GM12874 (cell line): ENCODE measurements at regions not wholly inside any gene's neighbourhood (a gene's known extent, or its start where the extent isn't known, plus 50 kb on each side); places are given as distances from the start of the nearest gene placed in this dataset.

Source experiments
- TF ChIP-seq, protein P1 (sequence below): IDR thresholded peaks from 2 replicates; pipeline ENCODE4 v1.5.1; 2011; ENCODE audit warnings: low read depth, mild to moderate bottlenecking, control low read depth, low read length, moderate library complexity; ENCODE audit not compliant: insufficient read depth

DNA sequence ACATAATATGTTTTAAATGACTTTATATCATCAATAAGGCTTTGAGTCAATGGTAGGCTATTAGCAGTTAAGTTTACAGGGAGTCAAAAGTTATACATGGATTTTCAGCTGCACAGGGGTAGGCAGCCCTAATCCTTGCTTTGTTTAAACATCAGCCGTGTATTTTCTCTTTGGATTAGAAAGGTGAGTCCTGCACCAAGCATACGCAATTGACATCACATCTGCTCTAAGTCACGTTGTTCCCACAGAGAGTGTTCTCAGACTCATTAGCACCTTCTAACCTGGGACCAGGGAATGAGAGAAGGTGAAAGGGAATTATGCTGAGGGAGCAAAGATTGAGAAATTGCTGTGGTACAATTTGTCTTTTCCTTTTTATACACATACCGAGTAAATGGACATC is 148.6 kb upstream of the ZNF804B start:
- TF ChIP-seq, protein P1, sequence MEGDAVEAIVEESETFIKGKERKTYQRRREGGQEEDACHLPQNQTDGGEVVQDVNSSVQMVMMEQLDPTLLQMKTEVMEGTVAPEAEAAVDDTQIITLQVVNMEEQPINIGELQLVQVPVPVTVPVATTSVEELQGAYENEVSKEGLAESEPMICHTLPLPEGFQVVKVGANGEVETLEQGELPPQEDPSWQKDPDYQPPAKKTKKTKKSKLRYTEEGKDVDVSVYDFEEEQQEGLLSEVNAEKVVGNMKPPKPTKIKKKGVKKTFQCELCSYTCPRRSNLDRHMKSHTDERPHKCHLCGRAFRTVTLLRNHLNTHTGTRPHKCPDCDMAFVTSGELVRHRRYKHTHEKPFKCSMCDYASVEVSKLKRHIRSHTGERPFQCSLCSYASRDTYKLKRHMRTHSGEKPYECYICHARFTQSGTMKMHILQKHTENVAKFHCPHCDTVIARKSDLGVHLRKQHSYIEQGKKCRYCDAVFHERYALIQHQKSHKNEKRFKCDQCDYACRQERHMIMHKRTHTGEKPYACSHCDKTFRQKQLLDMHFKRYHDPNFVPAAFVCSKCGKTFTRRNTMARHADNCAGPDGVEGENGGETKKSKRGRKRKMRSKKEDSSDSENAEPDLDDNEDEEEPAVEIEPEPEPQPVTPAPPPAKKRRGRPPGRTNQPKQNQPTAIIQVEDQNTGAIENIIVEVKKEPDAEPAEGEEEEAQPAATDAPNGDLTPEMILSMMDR, result no peak

DNA sequence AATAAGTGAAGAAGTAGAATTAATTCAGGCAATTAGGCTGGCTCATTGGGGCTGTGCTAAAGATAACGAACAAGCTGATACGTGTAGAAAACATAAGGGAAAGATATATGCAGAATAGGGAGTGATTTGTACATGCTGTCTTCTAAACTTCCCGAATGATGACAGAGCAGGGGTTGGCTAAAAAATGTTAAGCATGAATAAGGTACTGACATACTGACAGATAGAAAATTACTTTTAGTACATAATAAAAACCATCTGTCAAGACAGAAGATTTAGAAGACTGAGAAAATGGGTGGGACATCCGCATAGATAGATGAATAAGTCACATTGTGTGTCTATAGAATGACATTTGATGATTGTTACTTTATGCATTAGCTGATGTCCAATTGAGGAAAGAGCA is 158.8 kb upstream of the ZNF804B start:
- TF ChIP-seq, protein P1, result no peak

DNA sequence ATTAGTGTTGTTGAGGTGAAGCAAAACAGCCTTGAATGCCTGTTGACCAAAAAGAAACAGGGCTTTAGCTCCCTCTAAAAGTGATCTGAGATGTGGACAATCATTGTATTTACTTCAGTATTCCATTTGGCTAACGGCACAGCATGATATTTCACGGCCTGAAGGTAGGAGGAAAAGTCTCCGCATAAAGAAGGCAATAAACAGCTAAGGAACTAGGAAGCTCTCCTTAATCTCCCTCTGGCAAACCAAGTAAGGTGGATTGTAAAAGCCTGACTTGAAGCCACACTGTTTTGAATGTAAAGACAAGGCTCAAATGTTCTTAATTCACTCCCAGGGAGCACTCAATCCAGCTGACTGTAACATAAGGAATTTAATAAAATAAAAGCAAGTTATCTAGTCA is 160.0 kb upstream of the ZNF804B start:
- TF ChIP-seq, protein P1, result no peak

DNA sequence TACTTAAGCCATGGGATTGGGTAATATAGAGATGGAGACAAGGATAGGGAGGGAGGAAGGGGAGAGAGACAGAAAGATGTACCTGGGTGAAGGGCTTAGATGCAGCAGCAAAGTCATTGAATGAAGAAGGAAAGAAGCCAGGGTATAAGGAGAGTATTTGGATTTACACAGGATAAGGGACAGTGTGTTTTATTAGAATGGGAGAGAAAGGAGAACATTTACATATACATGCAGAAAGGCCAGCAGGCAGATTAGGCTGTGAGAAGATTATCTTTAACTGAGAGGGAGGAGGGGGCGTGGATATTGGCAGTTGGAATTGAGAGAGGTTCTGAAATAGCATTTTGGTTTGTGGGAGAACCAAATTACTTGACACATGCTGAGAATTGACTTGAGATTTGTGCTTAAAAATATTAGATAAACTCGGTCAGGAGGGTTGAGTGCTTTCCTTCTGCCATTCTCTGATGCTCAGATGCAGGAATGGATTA is 161.5 kb upstream of the ZNF804B start:
- TF ChIP-seq, protein P1, result no peak

DNA sequence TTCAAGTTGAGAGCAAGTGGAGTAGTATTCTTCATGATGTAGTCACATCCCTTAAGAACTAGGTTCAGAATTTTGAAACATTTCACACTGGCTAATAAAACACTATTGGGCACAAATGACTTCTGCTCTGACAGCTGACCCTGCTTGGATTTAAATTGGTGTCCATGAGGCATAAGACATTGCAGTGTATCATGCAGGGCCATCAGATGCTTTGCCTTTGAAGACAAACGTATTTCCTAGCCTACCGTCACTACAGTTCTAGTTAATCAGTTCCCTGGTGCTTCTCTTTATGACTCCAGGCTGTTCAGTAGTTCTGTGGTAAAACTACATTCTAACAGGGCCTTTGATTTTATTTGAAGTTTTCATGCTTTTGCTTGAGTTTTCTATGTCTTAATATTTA is 168.5 kb upstream of the ZNF804B start:
- TF ChIP-seq, protein P1, result no peak

DNA sequence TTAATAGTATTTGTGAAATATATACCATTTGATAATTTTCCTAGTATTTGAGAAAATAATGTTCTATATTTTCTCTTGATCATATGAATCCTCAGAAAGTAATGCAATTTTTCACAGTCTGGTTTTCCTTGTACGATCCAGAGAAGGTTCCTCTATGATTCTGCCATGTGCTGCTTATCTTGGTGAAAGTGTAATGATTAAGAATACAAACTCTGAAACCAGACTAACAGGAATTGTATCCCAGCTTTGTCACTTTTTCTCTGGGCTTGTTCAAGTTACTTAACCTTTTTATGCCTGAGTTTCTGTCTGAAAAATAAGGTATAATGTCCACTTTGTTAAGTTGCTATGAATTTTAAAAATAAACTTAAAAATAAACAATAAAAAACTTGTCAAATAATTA is 169.6 kb upstream of the ZNF804B start:
- TF ChIP-seq, protein P1, result no peak

DNA sequence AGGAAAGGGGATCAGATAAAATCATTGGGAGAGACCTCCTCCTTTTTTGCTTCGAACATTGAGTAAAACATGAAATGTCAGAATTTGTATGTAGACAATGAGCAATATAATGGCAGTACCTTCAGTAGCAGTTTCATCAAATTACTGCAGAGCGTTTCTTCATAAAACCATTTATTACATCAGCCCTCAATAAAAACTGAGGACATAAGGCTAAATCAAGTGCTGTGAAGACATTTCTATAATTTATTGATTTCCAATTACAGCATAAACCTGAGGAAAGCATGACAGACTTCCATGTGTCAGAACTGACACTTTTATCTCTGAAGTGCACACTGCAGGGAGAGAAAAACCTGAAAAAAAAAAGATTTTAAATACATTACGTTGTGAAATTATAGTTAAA is 172.6 kb upstream of the ZNF804B start:
- TF ChIP-seq, protein P1, result no peak

DNA sequence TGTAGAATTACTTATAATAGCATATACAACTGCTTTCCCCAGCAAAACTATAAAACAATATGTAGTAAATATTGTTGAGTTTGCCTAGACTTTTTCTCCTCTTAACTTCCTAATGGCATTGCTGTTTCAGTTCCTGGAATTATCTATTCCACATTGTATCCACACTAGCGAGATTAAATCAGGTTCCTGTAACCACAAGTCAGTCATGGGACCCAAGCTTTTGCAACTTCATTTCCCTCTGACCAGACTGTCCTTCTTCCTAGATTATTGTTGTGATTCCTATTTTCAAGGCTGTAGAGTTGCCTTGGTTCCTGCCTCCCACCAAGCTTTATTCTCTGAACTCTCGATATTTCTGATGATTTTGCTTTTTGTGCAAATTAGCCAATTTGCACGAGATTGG is 173.3 kb upstream of the ZNF804B start:
- TF ChIP-seq, protein P1, result no peak
